GM12892 (cell line): ENCODE measurements at regions not wholly inside any gene's neighbourhood (a gene's known extent, or its start where the extent isn't known, plus 50 kb on each side); places are given as distances from the start of the nearest gene placed in this dataset.

Experiments
- POLR2A ChIP-seq: IDR thresholded peaks from 2 replicates; pipeline ENCODE4 v1.6.1; 2011; ENCODE audit warnings: low read depth, low read length, control low read depth
- POLR2AphosphoS5 ChIP-seq: IDR thresholded peaks from 2 replicates; pipeline ENCODE4 v1.6.1; 2011; ENCODE audit warnings: low read depth, low read length, control low read depth

DNA sequence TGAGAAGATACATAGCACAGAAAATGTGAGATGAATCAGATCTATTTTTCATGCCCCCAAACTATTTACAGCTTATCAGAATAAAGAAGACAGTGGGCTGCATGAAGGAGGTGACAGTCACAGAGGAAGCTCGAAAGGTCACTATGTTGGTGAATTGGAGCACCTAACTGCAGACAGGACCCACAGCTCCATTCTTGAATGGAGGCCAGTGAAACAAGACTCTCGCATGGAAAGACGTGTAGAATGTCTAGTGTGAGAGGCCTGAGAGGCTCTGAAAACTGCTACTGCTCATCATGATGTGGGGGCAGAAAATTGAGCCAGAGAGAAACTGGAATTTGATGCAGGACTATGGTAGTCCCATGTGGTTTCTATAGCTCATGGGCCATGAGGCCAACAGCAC lies 60.3 kb upstream of the CCDC190 start:
- TF ChIP-seq POLR2A (no peak), POLR2AphosphoS5 (no peak)
